Endothelial cell of umbilical vein (primary cell): ENCODE measurements at regions not wholly inside any gene's neighbourhood (a gene's known extent, or its start where the extent isn't known, plus 50 kb on each side); places are given as distances from the start of the nearest gene placed in this dataset.

Experiments
- BruUV-seq: library from RNA; stranded (reverse); fragments of 400-500 nt; replicated peaks from 2 replicates; lab custom pipeline; 2021; lab: Mats Ljungman, UMichigan
- CTCF ChIA-PET: fragments of 300-600, 350-600 bp; sonication (Branson Sonifier 250); formaldehyde crosslinking; loops from one replicate; lab custom pipeline; 2021; ENCODE audit warnings: antibody characterized with exemption, inconsistent platforms; lab: Charles Lee
- POLR2A ChIA-PET: fragments of 300-600, 350-600 bp; sonication (Branson Sonifier 250); formaldehyde crosslinking; loops from one replicate; lab custom pipeline; 2021; ENCODE audit warnings: antibody characterized with exemption, inconsistent platforms; lab: Charles Lee
- DNase-seq: peaks from one replicate; pipeline ENCODE4 v3.0.0-alpha.2; 2011; ENCODE audit warnings: low read depth, low spot score
- FAIRE-seq: peaks from 2 replicates; lab custom pipeline; 2011; peaks lifted over from hg19 to GRCh38; lab: Jason Lieb, UNC
- H2AFZ ChIP-seq: 2 replicates; pipeline ENCODE4 v1.6.0; 2012; ENCODE audit warnings: low read depth, low read length, control low read depth, inconsistent platforms
- H3K27ac ChIP-seq: 2 replicates; pipeline ENCODE4 v1.5.1; 2011; ENCODE audit warnings: low read depth, mild to moderate bottlenecking, control low read depth, low read length, moderate library complexity; ENCODE audit not compliant: insufficient read depth
- H3K27me3 ChIP-seq, 2 experiments: 2 replicates each; pipeline versions ENCODE4 v1.6.0 to v1.6.1; 2011; ENCODE audit warnings: low read length in 2 of 2, mixed read lengths in 1 of 2; ENCODE audit not compliant: control insufficient read depth in 2 of 2, insufficient read depth in 2 of 2
- H3K36me3 ChIP-seq, 2 experiments: 2 replicates in 1 of 2; 3 replicates in 1 of 2; pipeline ENCODE4 v1.5.1; 2011; ENCODE audit warnings: low read length in 2 of 2, mild to moderate bottlenecking in 1 of 2, moderate library complexity in 1 of 2; ENCODE audit not compliant: control insufficient read depth in 2 of 2, insufficient read depth in 2 of 2; ENCODE audit errors: extremely low read depth in 1 of 2
- H3K4me1 ChIP-seq: 3 replicates; pipeline ENCODE4 v1.5.1; 2011; ENCODE audit warnings: mild to moderate bottlenecking, low read length; ENCODE audit not compliant: control insufficient read depth, insufficient read depth; ENCODE audit errors: extremely low read depth
- H3K4me2 ChIP-seq: 2 replicates; pipeline ENCODE4 v1.6.1; 2011; ENCODE audit warnings: low read length, control low read depth, mixed read lengths; ENCODE audit not compliant: insufficient read depth
- H3K4me3 ChIP-seq, 3 experiments: fragments of 200-600 bp in 1 of 3; sonication (generic), shearing (Covaris generic) in 1 of 3; replicated peaks in 1 of 3; 2 replicates each; pipeline ENCODE4 v1.5.1; 2011 to 2016; ENCODE audit warnings: control low read depth in 3 of 3, low read length in 3 of 3, mild to moderate bottlenecking in 2 of 3, inconsistent platforms in 1 of 3, low read depth in 1 of 3, moderate library complexity in 1 of 3; ENCODE audit not compliant: insufficient read depth in 1 of 3
- H3K79me2 ChIP-seq: 2 replicates; pipeline ENCODE4 v1.6.0; 2012; ENCODE audit warnings: low read length, inconsistent platforms; ENCODE audit not compliant: control insufficient read depth, insufficient read depth
- H3K9ac ChIP-seq: replicated peaks from 2 replicates; pipeline ENCODE3; 2011; ENCODE audit warnings: low read length, control low read depth; ENCODE audit not compliant: insufficient read depth; ENCODE audit errors: extremely low read depth
- H3K9me1 ChIP-seq: replicated peaks from 3 replicates; pipeline ENCODE4 v1.6.0; 2011; ENCODE audit warnings: mild to moderate bottlenecking, low read length; ENCODE audit not compliant: control insufficient read depth, insufficient read depth; ENCODE audit errors: extremely low read depth
- H3K9me3 ChIP-seq: replicated peaks from 2 replicates; pipeline ENCODE4 v1.5.1; 2012; ENCODE audit warnings: low read length, inconsistent platforms; ENCODE audit not compliant: control insufficient read depth, insufficient read depth
- H4K20me1 ChIP-seq: replicated peaks from 2 replicates; pipeline ENCODE3; 2011; ENCODE audit warnings: mild to moderate bottlenecking, low read length; ENCODE audit not compliant: control insufficient read depth, insufficient read depth; ENCODE audit errors: extremely low read depth
- EZH2 ChIP-seq: IDR thresholded peaks from 2 replicates; pipeline ENCODE4 v1.6.1; 2012; ENCODE audit warnings: borderline replicate concordance, low read depth, mild to moderate bottlenecking, moderate library complexity, low read length, inconsistent platforms; ENCODE audit not compliant: severe bottlenecking
- FOS ChIP-seq: IDR thresholded peaks from 2 replicates; pipeline ENCODE4 v1.6.1; 2011; ENCODE audit warnings: mild to moderate bottlenecking, low read length, moderate library complexity, borderline replicate concordance; ENCODE audit not compliant: insufficient read depth
- MYC ChIP-seq: IDR thresholded peaks from one replicate; pipeline ENCODE4 v1.6.1; 2011; ENCODE audit warnings: mild to moderate bottlenecking, low read depth, low read length
- POLR2A ChIP-seq: IDR thresholded peaks from 2 replicates; pipeline ENCODE4 v1.6.1; 2012; ENCODE audit warnings: low read depth, mild to moderate bottlenecking, control low read depth, low read length
- dilution Hi-C: fragments of 300-500 bp; cut with MboI; formaldehyde crosslinking; loops from one replicate; pipeline ENCODE4 v1.15.0; 2019; ENCODE audit warnings: low sequenced_read_pairs; ENCODE audit not compliant: extremely low pct_ligation_motif_present
- intact Hi-C: fragments of 100-400 bp; cut with micrococcal nuclease; formaldehyde crosslinking; loops from one replicate; pipeline ENCODE4 v1.10.0; 2022
- TF ChIP-seq, protein P1 (sequence below): IDR thresholded peaks from 2 replicates; pipeline ENCODE4 v1.6.1; 2011; ENCODE audit not compliant: insufficient read depth, insufficient read length

DNA sequence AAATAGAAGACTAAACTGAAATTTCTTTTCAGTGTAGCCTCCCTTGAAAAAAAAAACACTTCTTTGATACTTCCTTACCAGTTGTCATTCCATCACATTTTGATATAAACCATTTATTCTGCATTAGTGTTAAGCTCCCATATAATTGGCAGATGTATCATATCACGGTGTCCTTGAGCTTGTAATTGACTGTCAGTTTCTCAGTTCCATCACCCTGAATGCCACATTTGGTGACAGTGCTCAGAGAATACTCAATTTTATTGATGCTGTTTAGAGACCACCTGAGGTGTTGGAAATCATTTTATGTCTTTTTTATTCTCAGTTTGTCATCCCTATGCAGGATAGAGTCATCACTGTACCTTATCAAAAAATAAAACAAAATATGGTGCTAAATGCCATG is 1528.2 kb downstream of the RAPGEF2 start:
- Histone ChIP-seq H3K36me3 (no peaks in the 10 kb centered on the region), H4K20me1 (no peaks in the 10 kb centered on the region), H2AFZ (no peak overlapping the region), H3K9me3 (no peaks in the 10 kb centered on the region), H3K27ac (no peak overlapping the region), H3K9me1 (no peaks in the 10 kb centered on the region), H3K4me1 (no peaks in the 10 kb centered on the region), H3K4me3 (no peak overlapping the region), H3K79me2 (no peaks in the 10 kb centered on the region), H3K4me2 (no peak overlapping the region), H3K27me3 (no peaks in the 10 kb centered on the region), H3K9ac (no peak overlapping the region)
- no peak for DNase-seq
- intact Hi-C loops (no loop called here), dilution Hi-C loops (no loop called here)
- BruUV-seq, result no TSS peak
- ChIA-PET CTCF (no interaction called here), POLR2A (no interaction called here)
- no peak for FAIRE-seq
- TF ChIP-seq EZH2, result no peak
- no peak for TF ChIP-seq POLR2A
- TF ChIP-seq MYC, result no peak

DNA sequence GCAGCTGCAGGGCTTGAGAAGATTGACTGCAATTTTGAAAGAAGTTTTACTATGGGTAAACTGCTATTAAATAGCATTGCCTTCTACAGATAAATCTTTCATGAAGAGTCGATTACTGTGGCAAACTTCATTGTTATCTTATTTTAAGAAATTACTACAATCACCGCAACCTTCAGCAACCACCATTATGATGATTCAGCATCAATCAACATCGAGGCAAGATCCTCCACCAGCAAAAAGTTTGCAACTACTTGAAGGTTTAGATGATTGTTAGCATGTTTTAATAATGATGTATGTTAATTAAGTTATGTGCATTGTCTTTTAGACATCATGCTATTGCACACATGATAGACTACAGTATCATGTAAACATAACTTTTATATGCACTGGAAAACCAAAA is 1511.0 kb downstream of the FSTL5 start:
- Histone ChIP-seq H3K4me3 (no peak overlapping the region), H3K4me1 (no peaks in the 10 kb centered on the region), H3K36me3 (no peaks in the 10 kb centered on the region), H3K9ac (no peak overlapping the region), H4K20me1 (no peaks in the 10 kb centered on the region), H3K27ac (no peak overlapping the region), H3K79me2 (no peaks in the 10 kb centered on the region), H2AFZ (no peak overlapping the region), H3K27me3 (no peaks in the 10 kb centered on the region), H3K4me2 (no peak overlapping the region), H3K9me3 (no peaks in the 10 kb centered on the region), H3K9me1 (no peaks in the 10 kb centered on the region)
- TF ChIP-seq FOS (no peak), POLR2A (no peak)
- TF ChIP-seq, protein P1, sequence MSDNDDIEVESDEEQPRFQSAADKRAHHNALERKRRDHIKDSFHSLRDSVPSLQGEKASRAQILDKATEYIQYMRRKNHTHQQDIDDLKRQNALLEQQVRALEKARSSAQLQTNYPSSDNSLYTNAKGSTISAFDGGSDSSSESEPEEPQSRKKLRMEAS, result no peak
- BruUV-seq, result no TSS peak
- FAIRE-seq (no peak), DNase-seq (no peak)
- CTCF ChIA-PET, result no interaction called here
- POLR2A ChIA-PET, result no interaction called here
- dilution Hi-C loops (no loop called here), intact Hi-C loops (no loop called here)
